GM18498 (cell line): ENCODE measurements at regions not wholly inside any gene's neighbourhood (a gene's known extent, or its start where the extent isn't known, plus 50 kb on each side); places are given as distances from the start of the nearest gene placed in this dataset.

Experiments
- ATAC-seq: cut with Tn5 transposase; IDR thresholded peaks from one replicate; pipeline ENCODE4 v1.9.1; 2021; ENCODE audit warnings: mild to moderate bottlenecking, moderate library complexity; ENCODE audit not compliant: unreplicated experiment

DNA sequence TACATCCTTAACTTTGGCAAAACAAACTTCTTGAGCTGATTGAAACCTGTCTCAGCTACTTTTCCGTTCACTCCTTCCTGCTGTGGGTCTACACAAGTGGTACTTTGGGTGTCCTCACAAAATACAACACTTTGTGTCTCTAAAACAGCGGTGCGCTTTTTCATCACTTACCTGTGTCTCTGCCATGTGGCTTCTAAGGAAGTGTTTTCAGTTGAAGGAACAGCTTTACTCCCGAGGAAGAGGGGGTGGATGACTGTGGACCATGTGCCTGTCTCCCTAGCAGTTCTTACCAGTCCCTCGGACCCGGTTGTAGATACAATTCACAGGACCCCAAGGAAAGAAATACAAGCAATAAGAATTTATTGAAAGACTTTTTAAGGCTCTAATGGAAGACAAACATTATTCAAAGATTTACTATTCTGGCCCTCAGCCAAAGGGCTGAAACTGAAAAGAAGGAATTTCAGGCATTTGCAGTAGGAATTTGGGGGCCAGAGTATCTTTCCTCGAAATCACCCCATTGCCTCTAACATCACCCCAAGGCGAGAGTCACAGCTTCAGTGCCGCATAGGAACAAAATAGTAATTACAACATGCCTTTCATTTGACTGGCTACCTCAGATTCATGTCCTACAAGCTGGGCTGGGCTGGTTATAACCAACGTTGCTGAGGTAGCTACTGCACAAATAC, 246.3 kb downstream of the ACTR3B start:
- ATAC-seq: no peak

DNA sequence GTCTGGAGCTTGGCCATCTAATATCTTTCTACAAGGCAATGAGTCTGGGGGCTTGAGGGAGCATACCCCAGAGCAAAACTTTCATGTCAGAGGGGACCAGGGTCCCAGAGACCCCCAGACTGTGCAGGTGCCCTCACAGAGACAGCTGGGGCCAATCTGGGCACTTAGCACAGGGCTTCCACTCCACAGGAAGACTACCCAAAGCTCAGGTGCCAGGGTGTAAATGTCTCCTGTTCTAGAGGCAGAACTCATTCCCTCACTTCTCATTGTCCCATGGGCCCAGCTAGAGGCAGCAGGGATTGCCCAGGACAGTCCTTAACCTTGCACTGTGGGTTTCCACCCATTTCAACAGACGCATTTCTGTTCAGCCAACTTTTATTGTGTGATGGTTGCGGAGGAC, 246.9 kb downstream of the ACTR3B start:
- ATAC-seq: no peak

- ATAC-seq: no peak
These were observed 247.4 kb downstream of the ACTR3B start for GRCh38 chr7:153006911-153007310.

- no peak for ATAC-seq
These were observed 250.9 kb downstream of the ACTR3B start for GRCh38 chr7:153010416-153010815.

DNA sequence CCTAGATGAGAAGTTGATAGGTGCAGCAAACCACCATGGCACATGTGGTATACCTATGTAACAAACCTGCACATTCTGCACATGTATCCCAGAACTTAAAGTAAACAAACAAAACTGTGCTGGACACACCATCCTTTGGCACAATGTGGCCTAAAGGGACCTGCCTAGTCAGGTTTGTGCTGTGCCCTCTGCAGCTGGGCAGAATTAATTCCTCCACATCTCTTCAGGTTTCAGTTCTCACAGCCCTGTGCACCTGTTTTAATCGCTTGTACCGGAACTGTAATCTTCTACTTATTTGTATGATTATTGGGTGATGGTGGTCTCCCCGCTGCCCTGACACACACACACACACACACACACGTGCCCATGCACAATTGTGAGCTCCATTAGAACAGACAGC, 252.7 kb downstream of the ACTR3B start:
- no peak for ATAC-seq

GRCh38 chr7:153017223-153017622, 257.7 kb downstream of the ACTR3B start:
- no peak for ATAC-seq

DNA sequence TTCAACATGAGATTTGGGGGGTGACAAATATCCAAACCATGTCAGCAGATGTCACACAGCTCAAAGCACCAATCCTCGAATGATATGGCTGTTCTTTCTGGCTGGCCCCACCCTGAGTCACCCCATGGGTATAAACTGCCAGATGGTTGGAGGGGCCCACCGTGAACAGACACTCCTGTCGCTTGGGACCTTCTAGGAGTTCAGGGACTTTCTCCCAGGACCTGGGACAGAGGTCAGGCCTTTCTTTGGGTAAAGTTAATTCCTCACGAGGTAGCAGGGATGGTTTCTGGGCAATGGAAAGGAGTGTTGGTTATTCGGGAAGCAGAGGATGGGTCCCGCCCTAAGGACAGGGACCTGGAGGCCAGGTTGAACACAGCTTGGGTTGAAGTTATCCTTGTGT, 262.0 kb downstream of the ACTR3B start:
- no peak for ATAC-seq

- no peak for ATAC-seq
These were observed 263.1 kb downstream of the ACTR3B start for GRCh38 chr7:153022475-153023193.

- ATAC-seq: no peak
These were observed 263.6 kb downstream of the ACTR3B start for GRCh38 chr7:153023194-153023592.

DNA sequence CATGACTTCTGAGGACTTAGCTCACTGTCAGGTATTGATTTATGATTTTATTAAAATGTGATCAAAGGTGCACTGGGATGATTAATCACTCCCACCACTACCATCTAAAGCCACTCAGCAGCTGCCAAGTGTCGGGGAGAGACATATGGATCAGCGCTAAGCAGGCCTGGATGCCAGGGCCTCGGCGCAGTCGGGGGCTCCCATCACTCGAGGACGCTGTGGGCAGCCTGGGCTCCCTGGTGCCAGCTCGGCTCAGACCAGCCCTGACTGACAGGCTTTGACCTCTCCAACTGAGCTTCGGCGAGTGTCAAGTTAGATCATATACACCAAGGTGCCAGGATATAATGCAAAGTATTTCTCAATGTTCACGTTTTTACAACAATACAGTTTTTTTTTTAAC, 267.7 kb downstream of the ACTR3B start:
- no peak for ATAC-seq

DNA sequence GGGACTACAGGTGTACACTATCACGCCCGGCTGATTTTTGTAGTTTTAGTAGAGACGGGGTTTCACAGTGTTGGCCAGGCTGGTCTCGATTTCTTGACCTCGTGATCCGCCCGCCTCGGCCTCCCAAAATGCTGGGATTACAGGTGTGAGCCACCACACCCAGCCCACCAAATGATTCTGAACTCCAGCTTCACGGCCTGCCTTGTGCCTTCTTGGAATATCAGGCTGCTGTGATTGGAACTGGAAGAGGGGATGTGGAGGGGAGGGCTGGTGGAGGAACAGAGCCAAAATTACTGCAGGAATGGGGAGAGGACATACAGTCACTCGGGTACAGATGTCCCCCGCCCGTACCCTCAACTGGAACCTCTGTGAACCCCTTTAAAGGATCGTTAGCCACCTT, 268.4 kb downstream of the ACTR3B start:
- no peak for ATAC-seq

- ATAC-seq: no peak
These were observed 271.4 kb downstream of the ACTR3B start for GRCh38 chr7:153030976-153031375.

DNA sequence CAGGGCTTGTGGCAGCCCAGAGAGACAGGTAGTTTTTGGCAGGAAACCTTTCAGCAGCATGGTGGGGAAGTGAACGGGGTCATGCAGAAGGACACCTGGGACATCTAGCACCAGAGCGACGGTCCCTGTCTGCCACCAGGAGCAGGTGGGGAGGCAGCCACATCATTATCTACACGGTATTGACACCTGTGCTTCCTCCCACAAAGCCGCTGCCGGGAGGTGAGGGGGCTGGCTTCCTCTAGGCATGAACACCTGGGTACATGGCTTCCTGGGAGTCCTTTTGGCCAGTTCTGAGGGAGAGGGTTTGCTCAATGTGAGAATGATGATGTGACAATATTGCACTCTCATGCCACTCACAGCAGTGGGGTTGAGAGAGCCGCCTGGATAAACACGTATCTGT, 275.2 kb downstream of the ACTR3B start:
- no peak for ATAC-seq

DNA sequence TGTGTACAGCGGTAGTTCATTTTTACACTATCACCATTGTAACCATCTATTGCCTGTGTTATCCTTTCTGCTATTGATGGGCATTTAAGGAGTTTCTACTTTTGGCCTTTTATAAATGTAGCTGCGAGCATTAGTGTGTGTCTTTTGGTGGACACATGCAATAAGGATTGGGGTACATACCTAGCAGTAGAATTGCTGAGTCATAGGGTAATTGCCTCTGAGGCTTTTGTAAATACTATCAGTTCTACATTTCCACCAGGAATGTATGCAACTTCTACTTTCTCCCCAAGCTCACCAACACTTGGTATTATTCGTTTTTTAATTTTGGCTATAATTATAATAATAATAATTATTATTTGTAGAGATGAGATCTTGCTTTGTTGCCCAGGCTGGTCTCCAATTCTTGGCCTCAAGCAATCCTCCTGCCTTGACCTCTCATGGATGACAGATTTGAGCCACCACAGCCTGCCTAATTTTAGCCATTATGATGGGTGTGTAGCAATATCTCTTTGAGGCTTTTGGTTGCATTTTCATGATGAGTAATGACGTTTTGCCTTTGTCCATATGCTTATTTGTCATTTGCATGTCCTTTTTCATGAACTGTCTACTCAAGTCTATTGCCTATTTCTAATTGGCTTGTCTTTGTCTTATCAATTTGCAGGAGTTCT, 277.0 kb downstream of the ACTR3B start:
- no peak for ATAC-seq

GRCh38 chr7:153043440-153043839, 283.9 kb downstream of the ACTR3B start:
- no peak for ATAC-seq

GRCh38 chr7:153044981-153045380, 285.4 kb downstream of the ACTR3B start:
- no peak for ATAC-seq

DNA sequence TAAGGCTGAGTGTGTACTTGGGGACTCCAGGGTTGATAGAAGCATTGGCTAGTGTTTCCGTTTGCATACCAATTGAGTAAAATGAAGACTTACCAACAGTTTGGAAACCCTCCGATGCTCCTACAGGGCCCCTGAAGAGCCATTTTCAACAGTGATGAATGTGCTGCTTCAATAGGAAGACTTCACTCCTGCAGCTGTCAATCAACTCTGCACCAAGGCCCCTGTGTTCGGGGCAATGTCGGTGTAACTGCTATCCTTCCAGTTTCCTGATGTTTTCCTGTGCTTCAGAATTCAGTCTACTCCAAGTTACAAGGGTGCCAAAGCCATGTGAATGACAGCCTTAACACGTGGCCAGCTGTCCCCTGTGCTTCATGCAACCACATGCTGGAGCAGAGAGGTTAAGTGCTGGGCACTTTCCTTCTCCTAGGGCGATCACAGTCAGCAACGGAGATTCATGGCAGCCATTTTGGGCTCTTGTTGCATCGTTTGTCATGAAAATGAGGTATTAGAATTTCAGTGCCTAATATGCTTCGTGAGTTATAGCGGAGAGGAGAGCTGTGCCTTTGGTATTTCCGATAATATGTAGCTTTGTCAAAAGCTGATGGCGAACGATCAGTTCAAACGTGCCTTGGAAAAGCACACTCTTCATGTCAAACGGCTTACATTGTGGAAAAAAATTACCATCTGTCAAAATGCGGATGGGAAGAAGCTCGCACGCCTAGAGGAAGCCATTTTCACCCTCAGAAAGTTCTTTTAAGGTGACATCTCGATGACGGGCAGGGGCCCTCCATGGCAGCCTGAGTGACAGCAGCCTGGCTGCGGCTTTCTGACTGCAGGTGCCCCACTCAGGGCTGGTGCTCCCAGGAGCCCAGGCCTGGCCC, 287.8 kb downstream of the ACTR3B start:
- no peak for ATAC-seq

DNA sequence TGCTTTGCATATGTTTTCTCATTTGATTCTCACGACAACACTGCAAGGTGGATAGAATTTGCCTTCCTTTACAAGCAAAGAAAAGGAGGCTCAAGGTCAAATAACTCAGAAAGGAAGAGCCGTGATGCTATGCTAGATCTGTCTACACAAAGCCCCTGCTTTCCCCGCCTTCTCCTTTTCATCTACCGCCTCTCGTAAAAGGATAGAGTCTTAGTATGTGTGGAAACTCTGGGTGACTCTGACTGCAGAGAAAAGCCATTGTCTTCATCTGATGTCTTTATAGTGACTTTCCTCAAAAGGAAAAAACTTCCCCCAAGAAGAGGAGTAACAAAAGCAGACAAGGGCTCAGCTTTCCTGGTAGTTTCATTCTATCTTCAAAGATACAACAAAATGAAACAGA, 292.7 kb downstream of the ACTR3B start:
- ATAC-seq: no peak

GRCh38 chr7:153061910-153062528, 302.5 kb downstream of the ACTR3B start:
- ATAC-seq: no peak

DNA sequence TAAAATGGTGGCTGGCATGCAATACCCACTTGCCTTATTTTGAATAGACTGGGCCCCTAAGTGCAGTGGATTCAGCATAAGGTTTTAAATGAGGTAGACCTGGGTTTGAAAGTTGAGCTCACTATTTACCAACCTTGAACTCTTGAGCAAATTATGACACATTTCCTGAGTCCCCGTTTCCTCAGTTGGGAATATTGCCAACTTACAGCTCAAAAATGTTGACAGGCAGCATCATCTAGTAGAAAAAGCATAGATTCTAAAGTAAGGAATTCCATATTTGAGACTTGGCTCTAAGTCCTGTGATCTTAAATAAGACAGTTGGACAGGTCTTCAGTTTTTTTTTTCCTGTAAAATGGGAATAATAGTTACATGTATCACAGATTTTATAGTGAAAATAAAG, 305.5 kb downstream of the ACTR3B start:
- no peak for ATAC-seq

DNA sequence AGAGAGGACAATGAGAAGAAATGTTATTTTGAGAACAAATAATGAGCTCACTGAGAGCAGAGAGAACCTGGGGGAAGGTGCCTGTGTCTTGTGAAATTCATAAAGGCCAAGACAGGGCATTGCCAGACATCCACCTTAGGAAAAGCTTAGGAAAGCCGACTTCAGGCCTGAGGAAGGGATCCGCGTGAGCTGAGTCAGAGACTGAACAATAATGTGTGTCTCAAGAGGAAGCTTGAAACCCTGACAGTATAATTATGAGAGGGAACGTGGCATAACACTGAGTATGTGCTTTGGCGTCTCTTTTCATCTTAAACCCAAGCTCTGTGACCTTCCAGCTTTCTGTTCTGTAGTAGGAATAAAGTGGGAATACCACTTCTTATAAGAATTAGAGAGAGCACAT, 307.2 kb downstream of the ACTR3B start:
- no peak for ATAC-seq
